ENCODE measurements at regions not wholly inside any gene's neighbourhood (a gene's known extent, or its start where the extent isn't known, plus 50 kb on each side); places are given as distances from the start of the nearest gene placed in this dataset.

GRCh38 chr7:113331155-113331898, 213.0 kb upstream of the SMIM30 start:
- TF ChIP-seq CTCF (IDR thresholded peaks at IDR 0.05; ENCODE audit: insufficient read depth, missing control alignments) = no peak
- no peak for FAIRE-seq

GRCh38 chr7:113321201-113321600, 202.8 kb upstream of the SMIM30 start:
- no peak for TF ChIP-seq CTCF (IDR thresholded peaks at IDR 0.05; ENCODE audit: insufficient read depth, missing control alignments)
- DNase-seq (ENCODE audit: insufficient read length, low spot score) (no peak), FAIRE-seq (no peak)

More at GRCh38 chr7:113331155-113331898, 213.0 kb upstream of the SMIM30 start:
- peak; percentile 14 for DNase-seq (ENCODE audit: insufficient read length, low spot score)

GRCh38 chr7:113320419-113320818, 202.1 kb upstream of the SMIM30 start:
- DNase-seq (ENCODE audit: insufficient read length, low spot score) (no peak), FAIRE-seq (no peak)
- TF ChIP-seq CTCF (IDR thresholded peaks at IDR 0.05; ENCODE audit: insufficient read depth, missing control alignments) = no peak

GRCh38 chr7:113314594-113314993, 196.2 kb upstream of the SMIM30 start:
- TF ChIP-seq CTCF (IDR thresholded peaks at IDR 0.05; ENCODE audit: insufficient read depth, missing control alignments) = no peak
- FAIRE-seq (peak; percentile 95), DNase-seq (ENCODE audit: insufficient read length, low spot score) (no peak)

- no peak for FAIRE-seq
- no peak for TF ChIP-seq CTCF (IDR thresholded peaks at IDR 0.05; ENCODE audit: insufficient read depth, missing control alignments)
- no peak for DNase-seq (ENCODE audit: insufficient read length, low spot score)
Observed at GRCh38 chr7:113308399-113308798, 190.0 kb upstream of the SMIM30 start.

- FAIRE-seq = no peak
- TF ChIP-seq CTCF (IDR thresholded peaks at IDR 0.05; ENCODE audit: insufficient read depth, missing control alignments) = no peak
- no peak for DNase-seq (ENCODE audit: insufficient read length, low spot score)
Observed at GRCh38 chr7:113307147-113307546, 188.8 kb upstream of the SMIM30 start.

- FAIRE-seq (no peak), DNase-seq (ENCODE audit: insufficient read length, low spot score) (no peak)
- TF ChIP-seq CTCF (IDR thresholded peaks at IDR 0.05; ENCODE audit: insufficient read depth, missing control alignments) = no peak
Observed at GRCh38 chr7:113306302-113306701, 187.9 kb upstream of the SMIM30 start.

Measured in D721Med (cell line).